ENCODE measurements at regions not wholly inside any gene's neighbourhood (a gene's known extent, or its start where the extent isn't known, plus 50 kb on each side); places are given as distances from the start of the nearest gene placed in this dataset.

DNA sequence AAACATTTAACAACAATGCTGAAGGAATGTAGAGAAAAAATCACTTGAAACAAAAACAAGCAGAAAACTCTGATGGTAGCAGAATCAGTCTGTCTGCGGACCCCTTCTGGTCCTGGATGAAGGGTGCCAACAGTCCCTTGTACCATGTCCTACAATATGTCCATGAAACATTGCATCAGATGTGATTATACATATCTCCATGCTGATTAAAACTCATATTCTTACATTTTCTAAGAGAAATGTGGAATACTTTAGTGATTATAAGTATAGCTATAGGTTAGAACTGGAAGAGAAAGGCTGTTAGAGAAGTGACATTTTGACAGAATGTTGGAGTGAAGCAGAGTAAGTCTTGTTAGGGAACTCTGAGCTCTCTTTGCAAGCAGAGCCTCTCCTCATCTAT lies 286.1 kb downstream of the SH3GL2 start:
- 89 to 97% methylated on average over 1 of the region's 1 CpG for WGBS, 2 donors
- intact Hi-C loops (cut with DNase I; ENCODE audit: low total_unique reads): no loop called here
- no peak for TF ChIP-seq POLR2A (IDR thresholded peaks at IDR 0.05)
- no peak for TF ChIP-seq CTCF (IDR thresholded peaks at IDR 0.05)
- H3K4me3 ChIP-seq (ENCODE audit: low read depth, poor library complexity, severe bottlenecking): no peak overlapping the region
- DNase-seq (ENCODE audit: low spot score in 2 of 2): no peak

DNA sequence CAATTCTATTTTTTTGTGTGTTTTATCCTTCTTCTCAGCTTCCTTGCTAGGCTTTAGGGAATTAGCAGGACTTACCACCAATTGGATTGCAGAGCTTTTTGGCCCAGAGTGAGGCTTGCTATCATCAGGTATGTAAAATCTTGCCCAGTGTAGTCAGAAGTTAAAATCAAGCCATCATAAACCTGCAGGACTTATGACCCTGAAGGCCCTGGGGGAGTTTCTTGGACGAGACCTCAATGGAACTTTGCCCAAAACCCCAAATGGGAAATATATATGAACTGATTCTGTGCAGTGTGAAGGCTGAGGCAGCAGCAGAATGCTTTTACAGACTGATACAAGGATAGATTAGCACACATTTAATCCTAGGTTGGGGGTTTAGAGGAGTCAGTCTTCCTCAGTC lies 287.0 kb downstream of the SH3GL2 start:
- DNase-seq (ENCODE audit: low spot score in 2 of 2): no peak
- no peak for TF ChIP-seq CTCF (IDR thresholded peaks at IDR 0.05)
- TF ChIP-seq POLR2A (IDR thresholded peaks at IDR 0.05): no peak
- intact Hi-C loops (cut with DNase I; ENCODE audit: low total_unique reads): no loop called here
- 39 to 47% methylated on average over 1 of the region's 1 CpG for WGBS, 2 donors
- no peak overlapping the region for H3K4me3 ChIP-seq (ENCODE audit: low read depth, poor library complexity, severe bottlenecking)

DNA sequence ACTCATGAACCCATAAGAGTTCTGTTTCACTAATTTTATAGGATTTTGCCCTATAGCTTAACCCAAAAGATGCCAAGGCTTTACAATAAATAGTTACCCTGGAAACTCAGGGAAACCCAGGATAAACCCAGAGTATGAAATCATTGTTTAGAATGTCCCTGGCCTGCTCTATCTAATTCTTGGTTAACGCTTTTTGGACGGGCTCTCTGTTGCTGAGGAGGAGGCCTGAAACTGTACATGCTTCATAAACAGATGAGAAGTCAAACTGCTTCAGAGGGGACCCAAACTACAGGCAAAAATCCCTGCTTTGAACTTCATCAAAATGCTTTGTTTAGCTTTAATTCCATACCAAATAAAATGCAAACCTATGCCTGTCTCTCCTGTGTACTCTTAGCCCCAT lies 291.9 kb downstream of the SH3GL2 start:
- no peak for DNase-seq (ENCODE audit: low spot score in 2 of 2)
- 82 to 90% methylated on average over 2 of the region's 2 CpGs for WGBS, 2 donors
- TF ChIP-seq POLR2A (IDR thresholded peaks at IDR 0.05): no peak
- no peak for TF ChIP-seq CTCF (IDR thresholded peaks at IDR 0.05)

DNA sequence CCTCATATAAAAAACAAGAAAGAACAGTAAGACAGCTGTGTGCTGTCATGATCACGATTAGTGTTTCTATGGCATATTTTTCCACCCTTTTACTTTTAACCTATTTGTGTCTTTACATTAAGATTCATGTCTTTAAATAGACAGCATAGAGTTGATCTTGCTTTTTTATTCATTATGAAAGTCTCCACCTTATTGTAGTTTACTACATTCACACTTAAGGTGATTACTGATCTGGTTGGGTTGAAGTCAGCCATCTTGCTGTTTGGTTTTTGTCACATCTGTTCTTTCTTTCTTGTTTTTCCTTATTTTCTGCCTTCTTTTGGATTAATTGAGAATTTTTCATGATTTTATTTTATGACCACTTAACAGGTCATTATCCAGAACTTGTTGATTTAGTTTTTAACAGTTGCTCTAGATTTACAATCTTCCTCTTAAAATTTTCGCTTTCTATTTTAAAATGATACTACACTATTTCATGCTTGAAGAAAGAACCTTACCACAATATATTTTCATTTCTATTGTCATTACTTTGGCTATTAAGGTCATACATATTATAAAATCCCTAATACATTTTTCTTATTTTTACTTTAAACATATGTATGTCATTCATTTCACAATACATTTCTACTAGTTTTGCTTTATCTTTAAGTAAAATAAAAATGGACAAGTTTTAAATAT lies 292.5 kb downstream of the SH3GL2 start:
- no peak for DNase-seq (ENCODE audit: low spot score in 2 of 2)
- H3K4me3 ChIP-seq (ENCODE audit: low read depth, poor library complexity, severe bottlenecking): no peak overlapping the region
- intact Hi-C loops (cut with DNase I; ENCODE audit: low total_unique reads): no loop called here
- 81 to 89% methylated on average over 2 of the region's 2 CpGs for WGBS, 2 donors
- TF ChIP-seq CTCF (IDR thresholded peaks at IDR 0.05): no peak
- no peak for TF ChIP-seq POLR2A (IDR thresholded peaks at IDR 0.05)

More for the DNA sequence above, 291.9 kb downstream of the SH3GL2 start:
- no peak overlapping the region for H3K4me3 ChIP-seq (ENCODE audit: low read depth, poor library complexity, severe bottlenecking)
- intact Hi-C loops (cut with DNase I; ENCODE audit: low total_unique reads): no loop called here

DNA sequence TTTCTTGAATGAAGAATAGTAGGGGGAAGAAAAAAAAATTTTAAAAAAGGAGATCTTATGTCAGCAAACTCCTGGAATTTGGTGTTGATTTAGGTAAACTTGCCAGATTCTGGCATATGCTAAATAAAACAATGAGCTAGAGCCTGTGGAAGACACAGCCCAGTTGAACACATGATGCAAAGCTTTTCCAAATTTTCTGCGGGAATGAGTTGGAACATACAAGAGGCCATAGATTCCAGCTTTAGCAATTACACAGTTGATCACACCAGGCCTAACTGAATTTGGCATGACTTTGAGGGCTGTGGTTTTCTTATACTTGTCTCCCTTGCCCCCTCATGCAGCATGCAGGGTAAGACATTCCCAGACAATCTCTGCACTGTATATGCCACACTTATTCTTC lies 297.0 kb downstream of the SH3GL2 start:
- no peak for DNase-seq (ENCODE audit: low spot score in 2 of 2)
- 52 to 61% methylated on average over 1 of the region's 1 CpG for WGBS, 2 donors
- TF ChIP-seq POLR2A (IDR thresholded peaks at IDR 0.05) (no peak), CTCF (IDR thresholded peaks at IDR 0.05) (no peak)
- H3K4me3 ChIP-seq (ENCODE audit: low read depth, poor library complexity, severe bottlenecking): no peak overlapping the region
- intact Hi-C loops (cut with DNase I; ENCODE audit: low total_unique reads): no loop called here

DNA sequence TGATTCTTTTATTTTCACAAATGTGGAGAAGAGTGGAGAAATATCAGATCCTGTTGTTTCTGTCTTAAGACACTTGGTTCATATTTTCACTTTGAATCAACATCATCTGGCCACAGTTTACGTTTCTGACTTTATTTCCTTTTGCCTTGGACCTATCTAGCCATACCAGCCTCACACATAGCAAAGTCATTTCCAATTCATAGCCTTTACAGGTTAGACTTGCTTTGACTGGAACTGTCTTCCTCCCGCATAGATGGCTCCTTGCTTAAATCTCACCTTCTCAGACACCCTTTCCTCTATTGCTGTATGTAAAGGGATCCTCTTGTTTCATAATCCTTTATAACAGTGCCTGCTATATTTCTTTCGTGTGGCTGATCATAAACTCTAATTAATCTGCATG lies 297.8 kb downstream of the SH3GL2 start:
- DNase-seq (ENCODE audit: low spot score in 2 of 2): no peak
- no peak overlapping the region for H3K4me3 ChIP-seq (ENCODE audit: low read depth, poor library complexity, severe bottlenecking)
- WGBS, 2 donors: 76 to 85% methylated on average over 3 of the region's 3 CpGs
- intact Hi-C loops (cut with DNase I; ENCODE audit: low total_unique reads): no loop called here
- no peak for TF ChIP-seq POLR2A (IDR thresholded peaks at IDR 0.05)
- TF ChIP-seq CTCF (IDR thresholded peaks at IDR 0.05): no peak
